ENCODE measurements at regions not wholly inside any gene's neighbourhood (a gene's known extent, or its start where the extent isn't known, plus 50 kb on each side); places are given as distances from the start of the nearest gene placed in this dataset.

GRCh38 chr6:164807125-164807524, 502.3 kb downstream of the C6orf118 start:
- DNase-seq (ENCODE audit: low read depth) = no peak
- TF ChIP-seq CTCF (IDR thresholded peaks at IDR 0.05; ENCODE audit: low read depth, low read length, missing control alignments) = no peak

GRCh38 chr6:164795056-164795815, 514.2 kb downstream of the C6orf118 start:
- no peak for TF ChIP-seq CTCF (IDR thresholded peaks at IDR 0.05; ENCODE audit: low read depth, low read length, missing control alignments)
- H3K4me3 ChIP-seq (ENCODE audit: low read depth, low read length) = no peak overlapping the region
- DNase-seq (ENCODE audit: low read depth) = no peak

More at GRCh38 chr6:164807125-164807524, 502.3 kb downstream of the C6orf118 start:
- no peak overlapping the region for H3K4me3 ChIP-seq (ENCODE audit: low read depth, low read length)

- TF ChIP-seq CTCF (IDR thresholded peaks at IDR 0.05; ENCODE audit: low read depth, low read length, missing control alignments) = no peak
- no peak overlapping the region for H3K4me3 ChIP-seq (ENCODE audit: low read depth, low read length)
- no peak for DNase-seq (ENCODE audit: low read depth)
Observed at GRCh38 chr6:164792666-164793065, 516.7 kb downstream of the C6orf118 start.

GRCh38 chr6:164791498-164791897, 517.9 kb downstream of the C6orf118 start:
- no peak for DNase-seq (ENCODE audit: low read depth)
- no peak overlapping the region for H3K4me3 ChIP-seq (ENCODE audit: low read depth, low read length)
- TF ChIP-seq CTCF (IDR thresholded peaks at IDR 0.05; ENCODE audit: low read depth, low read length, missing control alignments) = no peak

- no peak for TF ChIP-seq CTCF (IDR thresholded peaks at IDR 0.05; ENCODE audit: low read depth, low read length, missing control alignments)
- no peak for DNase-seq (ENCODE audit: low read depth)
- no peak overlapping the region for H3K4me3 ChIP-seq (ENCODE audit: low read depth, low read length)
Observed at GRCh38 chr6:164763788-164764187, 545.6 kb downstream of the C6orf118 start.

- TF ChIP-seq CTCF (IDR thresholded peaks at IDR 0.05; ENCODE audit: low read depth, low read length, missing control alignments) = no peak
- DNase-seq (ENCODE audit: low read depth) = no peak
- no peak overlapping the region for H3K4me3 ChIP-seq (ENCODE audit: low read depth, low read length)
Observed at GRCh38 chr6:164757451-164757850, 552.0 kb downstream of the C6orf118 start.

- no peak for TF ChIP-seq CTCF (IDR thresholded peaks at IDR 0.05; ENCODE audit: low read depth, low read length, missing control alignments)
- no peak for DNase-seq (ENCODE audit: low read depth)
- H3K4me3 ChIP-seq (ENCODE audit: low read depth, low read length) = no peak overlapping the region
Observed at GRCh38 chr6:164756723-164757122, 552.7 kb downstream of the C6orf118 start.

Data from GM12864 (cell line).